ENCODE measurements at regions not wholly inside any gene's neighbourhood (a gene's known extent, or its start where the extent isn't known, plus 50 kb on each side); places are given as distances from the start of the nearest gene placed in this dataset.

GRCh38 chr4:171015441-171015840 is 797.8 kb upstream of the GALNTL6 start:
- TF ChIP-seq POLR2A (IDR thresholded peaks at IDR 0.05) (no peak), CTCF (IDR thresholded peaks at IDR 0.05) (no peak)

Measured in body of pancreas (tissue), 4 donors.